Astrocyte of the cerebellum (primary cell): ENCODE measurements at regions not wholly inside any gene's neighbourhood (a gene's known extent, or its start where the extent isn't known, plus 50 kb on each side); places are given as distances from the start of the nearest gene placed in this dataset.
A peak's percentile ranks its signal among the peaks of the same experiment; 100 is the strongest.

Source experiments
- DNase-seq: peaks from one replicate; pipeline ENCODE4 v3.0.0-alpha.2; 2011; ENCODE audit warnings: low read depth
- H3K4me3 ChIP-seq: 2 replicates; pipeline ENCODE4 v1.5.1; 2011; ENCODE audit warnings: mild to moderate bottlenecking, low read depth, low read length, moderate library complexity
- in situ Hi-C: cut with HindIII; loops from 2 replicates; pipeline ENCODE4 v1.10.0; 2017; ENCODE audit warnings: low sequenced_read_pairs
- TF ChIP-seq, protein P1 (sequence below): IDR thresholded peaks from 2 replicates; pipeline ENCODE4 v1.5.1; 2012; ENCODE audit warnings: low read length, low read depth, moderate library complexity, mild to moderate bottlenecking; ENCODE audit errors: missing control alignments

DNA sequence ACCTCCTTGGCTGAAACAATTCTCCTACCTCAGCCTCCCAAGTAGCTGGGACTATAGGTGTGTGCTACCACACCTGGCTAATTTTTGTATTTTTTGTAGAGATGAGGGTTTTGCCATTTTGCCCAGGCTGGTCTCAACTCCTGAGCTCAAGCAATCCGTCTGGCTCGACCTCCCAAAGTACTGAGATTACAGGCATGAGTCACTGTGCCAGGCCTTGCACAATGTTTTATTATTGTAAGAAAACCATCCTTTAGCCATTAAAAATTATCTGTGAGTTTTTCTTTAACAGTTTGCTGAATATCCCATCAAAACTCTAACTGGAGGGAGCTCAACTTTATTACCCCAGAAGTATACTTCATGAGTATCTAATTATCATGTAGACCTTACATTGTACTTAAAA is 900.3 kb downstream of the PCDH7 start:
- TF ChIP-seq, protein P1, sequence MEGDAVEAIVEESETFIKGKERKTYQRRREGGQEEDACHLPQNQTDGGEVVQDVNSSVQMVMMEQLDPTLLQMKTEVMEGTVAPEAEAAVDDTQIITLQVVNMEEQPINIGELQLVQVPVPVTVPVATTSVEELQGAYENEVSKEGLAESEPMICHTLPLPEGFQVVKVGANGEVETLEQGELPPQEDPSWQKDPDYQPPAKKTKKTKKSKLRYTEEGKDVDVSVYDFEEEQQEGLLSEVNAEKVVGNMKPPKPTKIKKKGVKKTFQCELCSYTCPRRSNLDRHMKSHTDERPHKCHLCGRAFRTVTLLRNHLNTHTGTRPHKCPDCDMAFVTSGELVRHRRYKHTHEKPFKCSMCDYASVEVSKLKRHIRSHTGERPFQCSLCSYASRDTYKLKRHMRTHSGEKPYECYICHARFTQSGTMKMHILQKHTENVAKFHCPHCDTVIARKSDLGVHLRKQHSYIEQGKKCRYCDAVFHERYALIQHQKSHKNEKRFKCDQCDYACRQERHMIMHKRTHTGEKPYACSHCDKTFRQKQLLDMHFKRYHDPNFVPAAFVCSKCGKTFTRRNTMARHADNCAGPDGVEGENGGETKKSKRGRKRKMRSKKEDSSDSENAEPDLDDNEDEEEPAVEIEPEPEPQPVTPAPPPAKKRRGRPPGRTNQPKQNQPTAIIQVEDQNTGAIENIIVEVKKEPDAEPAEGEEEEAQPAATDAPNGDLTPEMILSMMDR = no peak
- H3K4me3 ChIP-seq = no peak overlapping the region
- in situ Hi-C loops = no loop called here
- DNase-seq = no peak

DNA sequence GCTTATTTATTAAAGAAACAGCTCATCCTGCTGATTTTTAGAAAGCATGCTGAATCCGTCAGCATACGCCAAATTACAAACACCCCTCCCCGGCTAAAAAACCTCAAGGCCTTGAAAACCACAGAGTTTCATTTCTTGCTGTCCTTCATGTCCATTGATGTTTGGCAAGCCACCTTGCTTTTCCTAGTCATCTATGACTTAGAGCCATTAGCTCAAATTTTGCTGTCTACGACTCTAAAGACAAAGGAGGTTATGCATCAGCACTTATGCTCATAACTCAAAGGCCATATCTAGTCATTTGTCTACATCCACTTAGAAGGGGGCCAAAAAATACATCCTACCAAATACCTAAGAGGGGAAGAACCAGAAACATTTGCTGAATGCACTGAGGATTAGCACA is 925.1 kb downstream of the PCDH7 start:
- H3K4me3 ChIP-seq = no peak overlapping the region
- DNase-seq = no peak
- TF ChIP-seq, protein P1 = no peak
- in situ Hi-C loops = no loop called here

DNA sequence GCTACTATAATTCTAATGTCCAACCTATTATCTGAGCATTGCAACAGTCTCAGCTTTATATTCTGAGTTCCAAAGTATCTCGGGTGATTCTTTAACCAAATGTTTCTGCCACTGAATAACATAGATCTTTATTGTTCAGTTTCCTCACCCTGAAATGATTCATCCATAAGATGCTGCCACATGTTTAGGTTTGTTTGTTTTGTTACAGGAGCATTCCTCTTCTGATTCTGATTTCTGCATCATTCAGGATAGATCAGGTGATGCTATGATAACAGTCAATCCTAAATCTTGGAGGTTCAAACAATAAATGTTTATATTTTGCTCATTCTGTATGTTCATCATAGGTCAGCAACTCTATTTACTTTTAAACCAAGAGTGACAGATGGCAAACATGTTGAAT is 927.6 kb downstream of the PCDH7 start:
- no peak overlapping the region for H3K4me3 ChIP-seq
- in situ Hi-C loops = no loop called here
- no peak for DNase-seq
- TF ChIP-seq, protein P1 = no peak

DNA sequence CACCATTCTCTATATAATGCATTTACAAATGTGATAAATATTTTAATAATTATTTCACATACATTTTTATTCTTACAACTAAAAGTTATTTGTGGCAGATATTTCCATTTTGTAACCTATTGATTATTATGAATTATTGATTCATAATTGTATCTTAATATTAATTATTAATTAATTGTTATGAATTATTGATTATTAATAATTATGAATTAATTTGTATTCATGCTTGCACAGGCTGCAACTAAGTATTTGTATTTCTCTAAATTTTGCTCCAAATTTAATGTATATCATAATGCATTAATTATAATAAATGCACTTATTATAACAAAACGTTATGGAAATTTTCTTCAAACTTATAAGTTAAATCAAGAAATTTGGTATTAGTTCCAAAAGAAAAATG is 929.7 kb downstream of the PCDH7 start:
- TF ChIP-seq, protein P1 = no peak
- H3K4me3 ChIP-seq = no peak overlapping the region
- DNase-seq = no peak
- in situ Hi-C loops = no loop called here

DNA sequence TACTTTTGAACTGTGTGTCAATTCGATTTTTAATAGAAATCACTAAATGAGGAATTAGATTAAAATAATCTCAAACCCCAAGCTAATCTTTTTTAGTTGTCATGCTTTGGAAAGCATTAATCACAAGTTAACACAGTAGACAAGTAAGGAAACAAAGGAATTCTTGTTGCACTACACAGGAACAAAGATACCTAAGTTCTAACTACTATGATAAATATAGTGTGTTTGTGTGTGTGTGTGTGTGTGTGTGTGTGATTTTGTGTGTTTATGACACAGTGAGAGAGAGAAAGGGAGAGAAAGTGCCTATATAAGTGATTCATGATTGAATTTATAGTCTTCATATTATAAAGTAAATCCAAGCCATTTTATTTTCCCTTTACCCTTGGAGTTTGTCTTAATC is 931.4 kb downstream of the PCDH7 start:
- TF ChIP-seq, protein P1 = no peak
- no peak for DNase-seq
- no peak overlapping the region for H3K4me3 ChIP-seq
- in situ Hi-C loops = no loop called here

DNA sequence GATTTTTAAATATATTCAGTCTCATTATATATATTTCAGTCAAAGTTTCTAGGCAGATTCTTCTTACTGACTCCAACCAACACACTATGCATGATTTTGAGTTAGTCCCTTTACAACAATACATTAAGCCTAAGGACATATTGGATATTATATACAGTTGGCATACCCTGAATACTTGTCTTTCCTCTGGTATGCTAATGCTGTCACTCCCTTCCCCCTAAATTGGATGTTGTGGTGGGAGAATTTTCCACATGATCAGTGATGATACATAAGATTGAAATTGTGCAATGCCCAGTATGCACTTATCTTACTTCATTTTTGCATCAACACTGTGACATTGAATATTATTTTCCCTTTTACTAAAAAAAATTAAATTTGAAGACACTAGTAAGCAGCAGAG is 935.2 kb downstream of the PCDH7 start:
- TF ChIP-seq, protein P1 = no peak
- peak; percentile 24 for DNase-seq
- no peak overlapping the region for H3K4me3 ChIP-seq
- in situ Hi-C loops = no loop called here

DNA sequence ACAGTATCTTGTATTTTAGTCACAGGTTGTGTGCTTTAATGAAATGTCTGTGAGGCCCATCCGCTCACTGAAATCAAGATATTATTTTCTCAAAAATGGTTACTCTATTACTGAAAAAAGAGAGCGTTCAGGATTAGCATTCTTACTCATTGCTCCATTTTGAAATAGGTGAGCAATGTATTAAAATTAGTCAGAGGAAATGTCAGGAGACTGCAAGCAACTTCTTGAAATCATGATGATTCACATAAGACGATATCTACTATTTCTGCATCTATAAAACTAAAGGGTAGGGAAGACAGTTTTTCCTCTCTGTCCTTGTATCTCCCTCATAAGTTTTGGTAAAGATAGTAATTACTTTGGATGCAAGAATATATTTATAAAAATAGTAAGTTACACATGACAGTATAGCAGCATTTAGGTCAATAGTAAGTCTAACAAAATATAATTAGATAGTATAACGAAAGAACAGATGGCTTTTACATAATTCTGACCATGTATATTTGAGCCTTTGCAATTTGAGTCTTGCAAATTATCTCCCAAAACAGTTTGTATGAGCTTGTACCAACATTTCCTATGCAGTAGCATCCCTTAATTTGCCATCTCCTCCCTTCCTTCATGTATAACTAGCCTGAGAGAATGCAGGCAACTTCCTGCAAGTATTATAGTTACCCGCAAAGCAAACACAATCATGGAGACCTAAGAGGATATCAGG is 937.8 kb downstream of the PCDH7 start:
- no peak overlapping the region for H3K4me3 ChIP-seq
- no peak for DNase-seq
- TF ChIP-seq, protein P1 = no peak
- in situ Hi-C loops = no loop called here
